Body of pancreas (tissue), 4 donors: ENCODE measurements at regions not wholly inside any gene's neighbourhood (a gene's known extent, or its start where the extent isn't known, plus 50 kb on each side); places are given as distances from the start of the nearest gene placed in this dataset.
"Not testable (repeated sequence)": the region's sequence is repeated elsewhere in the genome, so short reads cannot be mapped to it uniquely, and the experiment has no call there.

ENCODE experiments used
- ATAC-seq: fragments of 150-250 bp; one replicate; pipeline ENCODE4 v1.9.1; 2016
- DNase-seq, 4 donors: peaks; one replicate each; pipeline ENCODE4 v3.0.0-alpha.2; 2019
- H3K27ac ChIP-seq, 4 donors: fragments of 200-600 bp; sonication (generic); 1 replicate in 3 of 4; 2 replicates in 1 of 4; pipeline versions ENCODE4 v1.5.1 to v1.6.1; 2016 to 2019; ENCODE audit warnings: mild to moderate bottlenecking in 1 of 4, mixed read lengths in 1 of 4, moderate library complexity in 1 of 4
- H3K27me3 ChIP-seq, 2 donors: fragments of 200-600 bp; sonication (generic); one replicate each; pipeline ENCODE4 v1.6.0; 2016; ENCODE audit warnings: mild to moderate bottlenecking in 1 of 2
- H3K36me3 ChIP-seq, 2 donors: fragments of 200-600 bp; sonication (generic); replicated peaks in 1 of 2; 2 replicates each; pipeline ENCODE4 v1.5.1; 2016; ENCODE audit warnings: low read depth in 2 of 2; ENCODE audit not compliant: insufficient read depth in 1 of 2
- H3K4me1 ChIP-seq: fragments of 200-600 bp; sonication (generic); one replicate; pipeline ENCODE4 v1.6.0; 2016
- H3K4me3 ChIP-seq, 2 donors: fragments of 200-600 bp; sonication (generic); 1 replicate in 1 of 2; 2 replicates in 1 of 2; pipeline ENCODE4 v1.5.1; 2016 to 2019
- H3K9me3 ChIP-seq, 3 donors: fragments of 200-600 bp; sonication (generic); 1 replicate in 2 of 3; 2 replicates in 1 of 3; pipeline ENCODE4 v1.5.1; 2016
- CTCF ChIP-seq, 7 experiments: fragments of 450-650 bp in 4 of 7; fragments of 200-600 bp in 3 of 7; sonication (generic) in 3 of 7; IDR thresholded peaks; one replicate each; pipeline ENCODE4 v1.5.1; 2016 to 2019; ENCODE audit warnings: antibody characterized with exemption in 7 of 7
- POLR2A ChIP-seq, 3 donors: fragments of 450-650 bp; IDR thresholded peaks; one replicate each; pipeline ENCODE4 v1.6.1; 2016; ENCODE audit warnings: antibody characterized with exemption in 3 of 3, mild to moderate bottlenecking in 2 of 3
- WGBS, 2 donors: methylation state at CpG; one replicate each; pipeline ENCODE4 v1.1.5; 2017; 5-methylcytosine and 5-hydroxymethylcytosine counted together
- intact Hi-C: fragments of 100-400 bp; cut with DNase I; formaldehyde crosslinking; loops from one replicate; pipeline ENCODE4 v1.15.1; 2023

- Histone ChIP-seq H3K4me3 (no peak overlapping the region), H3K4me1 (no peaks in the 10 kb centered on the region), H3K27ac (no peak overlapping the region), H3K27me3 (no peaks in the 10 kb centered on the region), H3K36me3 (no peaks in the 10 kb centered on the region), H3K9me3 (no peaks in the 10 kb centered on the region)
- no peak for DNase-seq
- 23 to 30% methylated on average over 2 to 3 of the region's 3 CpGs for WGBS, 2 donors
- intact Hi-C loops, result no loop called here
- no peak for TF ChIP-seq CTCF (IDR thresholded peaks at IDR 0.05)
- TF ChIP-seq POLR2A (IDR thresholded peaks at IDR 0.05), result no peak
- ATAC-seq, result no peak
Measured at GRCh38 chrX:122625821-122626220, 558.3 kb upstream of the GRIA3 start.

- intact Hi-C loops, result no loop called here
Measured at GRCh38 chrX:122626871-122627270, 557.2 kb upstream of the GRIA3 start.

GRCh38 chrX:122641136-122641535, 542.9 kb upstream of the GRIA3 start:
- TF ChIP-seq POLR2A (IDR thresholded peaks at IDR 0.05) (no peak), CTCF (IDR thresholded peaks at IDR 0.05) (no peak)
- H3K36me3 ChIP-seq, result no peaks in the 10 kb centered on the region
- no peaks in the 10 kb centered on the region for H3K9me3 ChIP-seq
- H3K27ac ChIP-seq, result no peak overlapping the region
- H3K4me3 ChIP-seq, result no peak overlapping the region
- 51 to 64% methylated on average over 2 of the region's 2 CpGs for WGBS, 2 donors
- intact Hi-C loops, result no loop called here
- DNase-seq (no peak), ATAC-seq (no peak)
- no peaks in the 10 kb centered on the region for H3K27me3 ChIP-seq
- H3K4me1 ChIP-seq, result no peaks in the 10 kb centered on the region

More at GRCh38 chrX:122626871-122627270, 557.2 kb upstream of the GRIA3 start:
- TF ChIP-seq POLR2A (IDR thresholded peaks at IDR 0.05) (no peak), CTCF (IDR thresholded peaks at IDR 0.05) (no peak)
- Histone ChIP-seq H3K27me3 (no peaks in the 10 kb centered on the region), H3K4me1 (no peaks in the 10 kb centered on the region), H3K27ac (no peak overlapping the region), H3K36me3 (no peaks in the 10 kb centered on the region), H3K4me3 (no peak overlapping the region), H3K9me3 (no peaks in the 10 kb centered on the region)
- 7 to 31% methylated on average over 1 of the region's 1 CpG for WGBS, 2 donors
- ATAC-seq, result no peak
- no peak for DNase-seq

GRCh38 chrX:122641826-122642225, 542.3 kb upstream of the GRIA3 start:
- Histone ChIP-seq H3K4me3 (no peak overlapping the region), H3K27ac (no peak overlapping the region), H3K9me3 (no peaks in the 10 kb centered on the region), H3K36me3 (no peaks in the 10 kb centered on the region), H3K27me3 (no peaks in the 10 kb centered on the region), H3K4me1 (no peaks in the 10 kb centered on the region)
- intact Hi-C loops, result no loop called here
- DNase-seq (no peak), ATAC-seq (no peak)
- TF ChIP-seq POLR2A (IDR thresholded peaks at IDR 0.05), result no peak
- TF ChIP-seq CTCF (IDR thresholded peaks at IDR 0.05), result no peak
- WGBS, 2 donors, result 55% methylated on average over 4 of the region's 4 CpGs

GRCh38 chrX:122655256-122655655, 528.8 kb upstream of the GRIA3 start:
- H3K27me3 ChIP-seq, H3K27ac ChIP-seq, H3K4me1 ChIP-seq, intact Hi-C loops, H3K36me3 ChIP-seq, ATAC-seq, H3K4me3 ChIP-seq, DNase-seq, H3K9me3 ChIP-seq: not testable (repeated sequence)
- 51 to 85% methylated on average over 5 to 12 of the region's 16 CpGs for WGBS, 2 donors
